Keratinocyte (primary cell): ENCODE measurements at regions not wholly inside any gene's neighbourhood (a gene's known extent, or its start where the extent isn't known, plus 50 kb on each side); places are given as distances from the start of the nearest gene placed in this dataset.

Experiments used
- DNase-seq: peaks from one replicate; pipeline ENCODE4 v3.0.0-alpha.2; 2011; ENCODE audit warnings: low read depth, missing footprints, low spot score
- FAIRE-seq: peaks from 2 replicates; lab custom pipeline; 2011; peaks lifted over from hg19 to GRCh38; lab: Jason Lieb, UNC
- H2AFZ ChIP-seq: 2 replicates; pipeline ENCODE4 v1.6.0; 2012; ENCODE audit warnings: low read length, control low read depth, inconsistent platforms; ENCODE audit not compliant: control insufficient read depth
- H3K27ac ChIP-seq: 2 replicates; pipeline ENCODE4 v1.5.1; 2011; ENCODE audit warnings: low read length; ENCODE audit not compliant: control insufficient read depth, insufficient read depth
- H3K27me3 ChIP-seq: 3 replicates; pipeline ENCODE4 v1.6.0; 2011; ENCODE audit warnings: low read length; ENCODE audit not compliant: control insufficient read depth, insufficient read depth; ENCODE audit errors: extremely low read depth
- H3K36me3 ChIP-seq, 2 experiments: 2 replicates in 1 of 2; 3 replicates in 1 of 2; pipeline ENCODE4 v1.5.1; 2011; ENCODE audit warnings: low read length in 2 of 2, mild to moderate bottlenecking in 1 of 2; ENCODE audit not compliant: control insufficient read depth in 2 of 2, insufficient read depth in 2 of 2; ENCODE audit errors: extremely low read depth in 1 of 2
- H3K4me1 ChIP-seq: 3 replicates; pipeline ENCODE4 v1.5.1; 2011; ENCODE audit warnings: low read length; ENCODE audit not compliant: control insufficient read depth, insufficient read depth; ENCODE audit errors: extremely low read depth
- H3K4me2 ChIP-seq: 3 replicates; pipeline ENCODE4 v1.6.0; 2011; ENCODE audit warnings: low read depth, low read length; ENCODE audit not compliant: control insufficient read depth, insufficient read depth; ENCODE audit errors: extremely low read depth
- H3K4me3 ChIP-seq, 3 experiments: fragments of 200-600 bp in 1 of 3; sonication (generic) in 1 of 3; 2 replicates in 2 of 3; 3 replicates in 1 of 3; pipeline ENCODE4 v1.5.1; 2011 to 2016; ENCODE audit warnings: low read length in 3 of 3, mild to moderate bottlenecking in 3 of 3, control low read depth in 2 of 3, inconsistent platforms in 1 of 3, low read depth in 1 of 3, mixed read lengths in 1 of 3, mixed run types in 1 of 3, moderate library complexity in 1 of 3; ENCODE audit not compliant: control insufficient read depth in 2 of 3, insufficient read depth in 2 of 3; ENCODE audit errors: extremely low read depth in 1 of 3
- H3K79me2 ChIP-seq: 2 replicates; pipeline ENCODE4 v1.6.0; 2012; ENCODE audit warnings: low read length; ENCODE audit not compliant: control insufficient read depth, insufficient read depth
- H3K9ac ChIP-seq: 3 replicates; pipeline ENCODE4 v1.6.0; 2011; ENCODE audit warnings: low read length; ENCODE audit not compliant: control insufficient read depth, insufficient read depth; ENCODE audit errors: extremely low read depth
- H3K9me1 ChIP-seq: 3 replicates; pipeline ENCODE4 v1.6.0; 2011; ENCODE audit warnings: low read length; ENCODE audit not compliant: control insufficient read depth, insufficient read depth; ENCODE audit errors: extremely low read depth
- H3K9me3 ChIP-seq: 2 replicates; pipeline ENCODE4 v1.5.1; 2012; ENCODE audit warnings: low read depth, low read length; ENCODE audit not compliant: control insufficient read depth
- H4K20me1 ChIP-seq: 3 replicates; pipeline ENCODE4 v1.6.0; 2011; ENCODE audit warnings: low read length; ENCODE audit not compliant: control insufficient read depth, insufficient read depth; ENCODE audit errors: extremely low read depth
- CTCF ChIP-seq, 3 experiments: IDR thresholded peaks in 1 of 3; conservative IDR thresholded peaks in 1 of 3; optimal IDR thresholded peaks in 1 of 3; 2 replicates in 2 of 3; 3 replicates in 1 of 3; pipeline versions ENCODE3 to v1.5.1; 2011; ENCODE audit warnings: low read length in 3 of 3, mild to moderate bottlenecking in 3 of 3, moderate library complexity in 2 of 3, control low read depth in 1 of 3, inconsistent platforms in 1 of 3; ENCODE audit not compliant: insufficient read depth in 2 of 3; ENCODE audit errors: extremely low read depth in 1 of 3
- EZH2 ChIP-seq: IDR thresholded peaks from one replicate; pipeline ENCODE4 v1.6.1; 2012; ENCODE audit warnings: inconsistent platforms, mild to moderate bottlenecking, low read length, moderate library complexity
- dilution Hi-C: fragments of 300-500 bp; cut with MboI; formaldehyde crosslinking; loops from one replicate; pipeline ENCODE4 v1.7.0; 2020; ENCODE audit warnings: low sequenced_read_pairs; ENCODE audit not compliant: extremely low pct_ligation_motif_present

- dilution Hi-C loops = no loop called here
- Histone ChIP-seq H3K79me2 (no peaks in the 10 kb centered on the region), H3K4me1 (no peaks in the 10 kb centered on the region), H2AFZ (no peak overlapping the region), H3K27ac (no peak overlapping the region), H3K9ac (no peak overlapping the region), H3K9me3 (no peaks in the 10 kb centered on the region), H3K36me3 (no peaks in the 10 kb centered on the region), H3K9me1 (no peaks in the 10 kb centered on the region), H4K20me1 (no peaks in the 10 kb centered on the region), H3K27me3 (no peaks in the 10 kb centered on the region), H3K4me2 (no peak overlapping the region), H3K4me3 (no peak overlapping the region)
- no peak for FAIRE-seq
- no peak for DNase-seq
- TF ChIP-seq CTCF (optimal IDR thresholded peaks at IDR 0.05 in 1 of 3, IDR thresholded peaks at IDR 0.05 in 1 of 3, conservative IDR thresholded peaks at IDR 0.05 in 1 of 3; ENCODE audit: extremely low read depth in 1 of 3, insufficient read depth in 2 of 3, low read length in 3 of 3) = no peak
Measured at GRCh38 chr18:40431071-40431985, 1523.7 kb upstream of the PIK3C3 start.

- H3K4me2 ChIP-seq = no peak overlapping the region
- dilution Hi-C loops = no loop called here
- H3K79me2 ChIP-seq = no peaks in the 10 kb centered on the region
- FAIRE-seq (no peak), DNase-seq (no peak)
- no peak overlapping the region for H2AFZ ChIP-seq
- no peaks in the 10 kb centered on the region for H3K9me3 ChIP-seq
- H3K36me3 ChIP-seq = no peaks in the 10 kb centered on the region
- H4K20me1 ChIP-seq = no peaks in the 10 kb centered on the region
- TF ChIP-seq CTCF (optimal IDR thresholded peaks at IDR 0.05 in 1 of 3, IDR thresholded peaks at IDR 0.05 in 1 of 3, conservative IDR thresholded peaks at IDR 0.05 in 1 of 3; ENCODE audit: extremely low read depth in 1 of 3, insufficient read depth in 2 of 3, low read length in 3 of 3) (no peak), EZH2 (no peak)
- no peak overlapping the region for H3K27ac ChIP-seq
- H3K4me3 ChIP-seq = no peak overlapping the region
- no peaks in the 10 kb centered on the region for H3K9me1 ChIP-seq
- no peaks in the 10 kb centered on the region for H3K4me1 ChIP-seq
- no peak overlapping the region for H3K9ac ChIP-seq
- no peaks in the 10 kb centered on the region for H3K27me3 ChIP-seq
Measured at GRCh38 chr18:40423291-40423690, 1531.7 kb upstream of the PIK3C3 start.
